Stimulated activated CD8-positive, alpha-beta memory T cell treated with anti-CD3 and anti-CD28 coated beads, Interleukin-7, amount 100 ng/mL, for 48 hours (primary cell): ENCODE measurements at regions not wholly inside any gene's neighbourhood (a gene's known extent, or its start where the extent isn't known, plus 50 kb on each side); places are given as distances from the start of the nearest gene placed in this dataset.
"Not testable (repeated sequence)": the region's sequence is repeated elsewhere in the genome, so short reads cannot be mapped to it uniquely, and the experiment has no call there.

Source experiments
- DNase-seq, 2 donors: peaks; one replicate each; pipeline ENCODE4 v3.0.0-alpha.2; 2020; ENCODE audit warnings: low read depth in 1 of 2; ENCODE audit errors: extremely low read depth in 1 of 2

- DNase-seq: not testable (repeated sequence)
These were observed 532.8 kb upstream of the NRP1 start for GRCh38 chr10:33867199-33867789.

- no peak for DNase-seq
These were observed 528.9 kb upstream of the NRP1 start for GRCh38 chr10:33863352-33863751.

- DNase-seq: no peak
These were observed 528.2 kb upstream of the NRP1 start for GRCh38 chr10:33862536-33863105.

- DNase-seq: no peak
These were observed 527.4 kb upstream of the NRP1 start for GRCh38 chr10:33861833-33862232.

- DNase-seq: no peak
These were observed 526.7 kb upstream of the NRP1 start for GRCh38 chr10:33861016-33861704.

- DNase-seq: no peak
These were observed 526.1 kb upstream of the NRP1 start for GRCh38 chr10:33860552-33860951.

- DNase-seq: no peak
These were observed 525.0 kb upstream of the NRP1 start for GRCh38 chr10:33859319-33860022.

GRCh38 chr10:33858326-33858725, 523.9 kb upstream of the NRP1 start:
- no peak for DNase-seq

GRCh38 chr10:33853221-33853620, 518.8 kb upstream of the NRP1 start:
- DNase-seq: not testable (repeated sequence)

GRCh38 chr10:33843379-33843778, 508.9 kb upstream of the NRP1 start:
- no peak for DNase-seq

- no peak for DNase-seq
These were observed 507.2 kb upstream of the NRP1 start for GRCh38 chr10:33841678-33842077.

GRCh38 chr10:33838731-33839130, 504.3 kb upstream of the NRP1 start:
- DNase-seq: no peak

- DNase-seq: no peak
These were observed 503.3 kb upstream of the NRP1 start for GRCh38 chr10:33837736-33838135.

- DNase-seq: no peak
These were observed 501.1 kb upstream of the NRP1 start for GRCh38 chr10:33835556-33835955.

- no peak for DNase-seq
These were observed 499.1 kb upstream of the NRP1 start for GRCh38 chr10:33833566-33833965.

GRCh38 chr10:33832124-33832787, 497.8 kb upstream of the NRP1 start:
- no peak for DNase-seq

GRCh38 chr10:33831591-33831990, 497.1 kb upstream of the NRP1 start:
- DNase-seq: no peak

- DNase-seq: not testable (repeated sequence)
These were observed 495.4 kb upstream of the NRP1 start for GRCh38 chr10:33829899-33830298.

- DNase-seq: no peak
These were observed 494.1 kb upstream of the NRP1 start for GRCh38 chr10:33828592-33828991.

GRCh38 chr10:33826186-33826585, 491.7 kb upstream of the NRP1 start:
- DNase-seq: no peak

GRCh38 chr10:33822774-33823173, 488.3 kb upstream of the NRP1 start:
- no peak for DNase-seq
